ENCODE measurements at regions not wholly inside any gene's neighbourhood (a gene's known extent, or its start where the extent isn't known, plus 50 kb on each side); places are given as distances from the start of the nearest gene placed in this dataset.

- TF ChIP-seq POLR2A (IDR thresholded peaks at IDR 0.05) (no peak), CTCF (IDR thresholded peaks at IDR 0.05) (no peak), POLR2AphosphoS5 (IDR thresholded peaks at IDR 0.05) (no peak)
Measured at GRCh38 chr14:97942921-97943320, 1145.7 kb downstream of the VRK1 start.

All from breast epithelium (tissue), 3 donors.